ENCODE measurements at regions not wholly inside any gene's neighbourhood (a gene's known extent, or its start where the extent isn't known, plus 50 kb on each side); places are given as distances from the start of the nearest gene placed in this dataset.

DNA sequence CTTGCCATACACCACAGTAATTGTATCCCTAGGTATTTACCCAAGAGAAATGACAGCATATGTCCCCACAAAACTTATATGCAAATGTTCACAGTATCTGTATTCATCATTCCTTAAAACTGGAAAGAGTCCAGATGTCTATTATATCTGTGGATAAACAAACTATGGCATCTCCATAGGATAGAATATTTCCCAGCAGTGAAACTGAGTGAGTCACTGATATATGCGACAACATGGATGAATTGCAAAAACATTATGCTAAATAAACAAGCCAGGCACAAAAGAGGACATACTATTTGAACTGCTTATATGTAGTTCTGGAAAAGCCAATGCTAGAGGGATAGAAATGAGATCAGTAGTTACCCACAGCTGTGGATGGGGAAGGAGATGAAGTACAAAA, 359.4 kb upstream of the DSEL start:
- no peak for DNase-seq (ENCODE audit: low read depth, low spot score)

DNA sequence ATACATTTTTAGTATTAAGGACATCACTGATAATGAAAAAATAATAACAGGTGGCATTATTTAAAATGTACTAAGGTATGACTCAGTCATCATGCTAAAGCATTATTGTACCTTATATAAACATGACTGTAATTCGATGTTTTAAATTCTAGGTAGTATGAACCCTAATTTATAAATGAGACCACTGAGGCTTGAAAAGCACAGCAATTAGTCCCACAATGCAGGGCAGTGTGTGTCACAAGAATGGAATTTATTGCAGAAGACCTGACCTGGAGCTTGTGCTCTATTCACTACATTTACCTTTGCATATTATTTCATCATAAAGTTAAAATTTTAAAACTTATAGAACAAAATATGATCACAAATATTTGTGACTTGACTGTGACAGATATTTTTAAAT, 358.5 kb upstream of the DSEL start:
- DNase-seq (ENCODE audit: low read depth, low spot score), result no peak

DNA sequence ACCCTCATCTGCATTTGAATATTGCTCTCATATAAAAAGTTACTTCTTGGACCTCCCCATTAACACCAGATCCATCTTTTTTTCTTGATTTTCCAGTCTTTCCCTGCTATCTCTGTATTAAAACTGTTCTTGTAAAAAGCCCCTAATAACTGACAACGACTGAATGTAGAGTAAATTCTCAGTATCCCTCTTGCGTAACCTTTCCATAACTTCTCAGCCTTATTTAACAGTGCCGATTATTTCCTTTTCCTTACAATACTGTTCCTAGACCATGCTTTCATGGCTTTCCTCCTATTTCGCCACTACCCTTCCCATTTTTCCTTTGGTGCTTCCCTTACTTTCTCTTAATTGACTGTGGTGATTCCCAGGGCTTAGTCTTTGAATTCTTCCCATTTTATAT, 348.9 kb upstream of the DSEL start:
- DNase-seq (ENCODE audit: low read depth, low spot score), result no peak

DNA sequence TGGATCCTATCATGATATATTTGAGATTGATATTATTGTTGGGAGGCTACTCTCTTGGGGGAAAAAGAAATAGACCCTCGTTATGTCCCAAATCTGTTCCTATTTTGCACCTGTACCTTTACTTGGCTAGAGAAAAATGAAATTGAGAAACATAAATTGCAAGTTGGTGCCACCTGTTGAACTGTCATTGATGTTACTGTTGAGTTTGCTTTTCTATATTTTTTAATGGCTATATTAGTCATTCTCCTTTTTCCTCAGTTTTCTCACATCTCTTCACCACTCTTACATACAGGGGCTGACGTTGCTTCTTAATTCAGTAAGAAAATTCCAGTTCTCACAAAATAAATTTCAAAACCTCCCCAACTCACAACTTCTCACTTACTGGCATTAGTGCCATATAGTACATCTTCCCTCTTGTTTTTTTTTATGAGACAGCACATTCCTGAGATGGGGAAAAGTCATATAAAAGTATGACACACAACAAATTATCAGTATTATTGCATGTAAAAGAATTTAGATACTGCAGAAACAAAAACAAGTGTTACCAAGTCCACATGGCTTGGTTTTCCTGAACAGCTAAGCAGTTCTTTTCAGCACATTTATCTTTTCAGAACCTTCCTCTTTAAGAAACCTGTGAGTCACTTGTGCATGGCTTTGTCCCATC, 348.3 kb upstream of the DSEL start:
- no peak for DNase-seq (ENCODE audit: low read depth, low spot score)

DNA sequence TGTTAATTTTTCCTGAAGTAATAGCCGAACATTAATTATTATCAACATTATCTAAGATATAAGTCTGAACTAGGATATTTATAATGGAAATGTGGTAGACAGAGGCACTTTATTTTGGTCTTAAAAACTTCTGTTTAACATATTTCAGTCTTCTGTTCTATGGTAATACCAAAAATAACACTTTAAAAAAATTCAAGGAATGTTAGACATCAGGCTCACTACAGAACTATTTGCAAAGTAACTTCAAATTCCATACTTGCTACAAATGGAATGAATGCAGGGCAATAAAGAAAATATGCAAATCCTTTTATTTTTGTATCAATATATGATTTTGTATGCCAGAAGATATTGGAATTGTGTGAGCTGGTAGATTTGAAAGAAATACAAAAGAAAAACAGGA, 345.5 kb upstream of the DSEL start:
- DNase-seq (ENCODE audit: low read depth, low spot score), result no peak

GRCh38 chr18:67854340-67854739, 337.8 kb upstream of the DSEL start:
- DNase-seq (ENCODE audit: low read depth, low spot score), result no peak

DNA sequence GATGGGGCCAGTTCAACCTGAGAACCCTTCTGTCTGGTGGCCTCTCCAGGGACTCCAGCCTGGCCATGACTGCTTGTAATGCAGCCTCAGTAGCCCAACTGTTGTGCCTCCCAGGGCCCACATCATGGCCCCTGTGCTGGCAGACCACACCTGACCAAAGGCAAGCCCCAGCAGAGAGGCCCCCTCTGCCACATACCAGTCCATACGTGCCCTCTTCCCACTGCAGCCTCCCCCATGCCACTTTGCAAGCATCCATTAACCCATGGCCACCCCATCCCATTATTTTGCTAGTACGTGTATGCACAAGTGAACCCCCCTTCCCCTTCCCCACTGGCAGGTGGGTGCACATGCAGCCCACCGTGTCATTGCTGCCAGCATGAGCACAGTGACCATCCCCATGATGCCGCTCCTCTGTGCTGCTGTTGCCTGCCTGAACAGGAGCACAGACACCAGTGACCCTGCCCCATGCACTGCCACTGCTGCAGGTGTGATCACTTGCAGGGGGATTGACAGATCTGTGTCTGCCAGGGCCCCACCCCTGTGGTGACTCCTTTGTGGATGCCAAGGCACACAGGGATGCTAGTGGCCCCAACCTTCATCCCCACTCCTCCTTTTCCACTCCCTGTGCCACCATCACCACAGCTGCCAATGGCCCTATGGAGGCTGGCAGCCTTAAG, 330.0 kb upstream of the DSEL start:
- DNase-seq (ENCODE audit: low read depth, low spot score), result no peak

- DNase-seq (ENCODE audit: low read depth, low spot score), result no peak
Measured at GRCh38 chr18:67845035-67845434, 328.5 kb upstream of the DSEL start.

GRCh38 chr18:67840379-67840778, 323.9 kb upstream of the DSEL start:
- DNase-seq (ENCODE audit: low read depth, low spot score), result no peak

DNA sequence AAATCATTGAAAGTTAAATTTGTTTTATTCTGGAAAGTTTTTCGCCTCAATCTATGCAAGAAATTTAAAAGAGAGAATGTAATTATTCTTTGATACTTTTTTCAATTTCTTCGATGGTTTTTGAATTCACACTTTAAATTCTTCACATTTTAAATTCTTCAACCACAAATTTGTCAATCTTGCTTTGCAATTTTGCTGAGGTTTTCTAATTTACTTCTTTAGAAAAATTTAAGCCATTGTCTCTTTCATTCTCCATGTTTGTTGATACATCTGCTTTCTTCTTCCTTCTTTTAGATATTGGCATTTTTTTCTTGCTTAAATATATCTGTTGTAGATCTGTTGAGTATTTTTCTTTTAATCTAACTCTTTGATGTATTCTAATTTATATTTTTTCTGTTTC, 301.9 kb upstream of the DSEL start:
- no peak for DNase-seq (ENCODE audit: low read depth, low spot score)

DNA sequence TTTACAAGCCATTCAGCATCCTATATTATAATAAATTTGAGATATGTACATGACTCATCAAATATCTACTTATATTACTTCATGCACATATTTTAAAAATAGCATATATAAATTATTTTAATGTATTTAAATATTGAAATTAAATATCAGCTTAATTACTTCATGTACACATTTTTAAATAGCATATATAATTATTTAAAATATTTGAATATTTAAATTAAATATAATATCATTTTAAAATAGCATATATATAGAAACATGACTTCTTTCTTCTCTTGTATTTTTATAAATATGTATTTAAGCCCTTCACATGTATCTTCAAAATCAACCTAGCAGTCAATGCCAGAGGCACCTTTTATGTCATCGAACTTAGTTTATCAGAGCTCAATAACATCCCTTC, 298.8 kb upstream of the DSEL start:
- no peak for DNase-seq (ENCODE audit: low read depth, low spot score)

DNA sequence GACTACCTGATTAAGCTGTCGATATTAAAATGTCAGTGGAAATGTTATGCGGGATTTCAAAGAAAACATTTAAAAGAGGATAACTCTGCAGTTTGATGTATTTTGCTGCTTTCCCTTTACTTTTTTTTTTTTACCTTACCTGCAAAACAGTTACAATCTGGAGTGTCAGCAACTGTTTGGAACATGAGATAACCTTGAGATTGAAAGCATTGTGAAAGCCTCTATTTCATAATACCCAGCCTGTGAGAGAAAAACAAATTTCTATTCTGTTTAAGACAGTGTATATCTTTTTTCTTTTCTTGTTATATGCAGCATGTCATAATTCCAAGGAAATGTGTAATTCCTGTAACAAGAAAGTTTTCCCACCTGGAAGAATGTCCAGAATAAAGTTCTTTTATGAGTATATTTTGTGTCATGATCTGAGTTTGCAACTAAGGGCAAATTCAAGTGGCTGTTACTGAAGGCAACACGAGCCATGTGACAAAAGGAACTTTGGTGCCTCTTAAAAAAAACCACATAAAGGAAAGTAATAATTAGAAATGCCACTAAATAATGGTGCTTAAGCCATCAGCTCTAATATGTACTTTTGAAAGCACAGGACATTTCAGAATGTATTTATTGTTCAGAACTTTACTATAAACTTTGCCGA, 297.0 kb upstream of the DSEL start:
- no peak for DNase-seq (ENCODE audit: low read depth, low spot score)

GRCh38 chr18:67805261-67805660, 288.7 kb upstream of the DSEL start:
- DNase-seq (ENCODE audit: low read depth, low spot score), result peak; percentile 7

GRCh38 chr18:67794521-67794920, 278.0 kb upstream of the DSEL start:
- DNase-seq (ENCODE audit: low read depth, low spot score), result no peak

- DNase-seq (ENCODE audit: low read depth, low spot score), result no peak
Measured at GRCh38 chr18:67790527-67790926, 274.0 kb upstream of the DSEL start.

DNA sequence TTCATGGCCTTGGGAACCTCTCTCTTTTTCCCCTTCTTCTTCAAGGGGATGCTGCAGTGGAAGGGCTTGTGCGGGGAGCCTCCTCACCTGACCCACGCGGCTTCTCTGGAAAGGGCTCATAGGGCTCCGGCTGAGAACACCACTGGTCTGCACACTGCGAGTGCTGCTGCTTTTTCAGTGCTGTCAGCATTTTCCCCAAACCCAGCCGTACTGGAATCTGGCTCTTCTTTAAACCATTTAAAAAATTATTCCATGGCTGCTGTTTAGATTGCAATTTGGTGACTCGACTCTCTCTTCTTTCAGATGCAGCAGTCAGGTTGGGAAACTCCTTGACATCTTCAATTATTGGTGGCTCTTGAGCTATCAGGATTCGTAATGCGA, 272.6 kb upstream of the DSEL start:
- no peak for DNase-seq (ENCODE audit: low read depth, low spot score)

DNA sequence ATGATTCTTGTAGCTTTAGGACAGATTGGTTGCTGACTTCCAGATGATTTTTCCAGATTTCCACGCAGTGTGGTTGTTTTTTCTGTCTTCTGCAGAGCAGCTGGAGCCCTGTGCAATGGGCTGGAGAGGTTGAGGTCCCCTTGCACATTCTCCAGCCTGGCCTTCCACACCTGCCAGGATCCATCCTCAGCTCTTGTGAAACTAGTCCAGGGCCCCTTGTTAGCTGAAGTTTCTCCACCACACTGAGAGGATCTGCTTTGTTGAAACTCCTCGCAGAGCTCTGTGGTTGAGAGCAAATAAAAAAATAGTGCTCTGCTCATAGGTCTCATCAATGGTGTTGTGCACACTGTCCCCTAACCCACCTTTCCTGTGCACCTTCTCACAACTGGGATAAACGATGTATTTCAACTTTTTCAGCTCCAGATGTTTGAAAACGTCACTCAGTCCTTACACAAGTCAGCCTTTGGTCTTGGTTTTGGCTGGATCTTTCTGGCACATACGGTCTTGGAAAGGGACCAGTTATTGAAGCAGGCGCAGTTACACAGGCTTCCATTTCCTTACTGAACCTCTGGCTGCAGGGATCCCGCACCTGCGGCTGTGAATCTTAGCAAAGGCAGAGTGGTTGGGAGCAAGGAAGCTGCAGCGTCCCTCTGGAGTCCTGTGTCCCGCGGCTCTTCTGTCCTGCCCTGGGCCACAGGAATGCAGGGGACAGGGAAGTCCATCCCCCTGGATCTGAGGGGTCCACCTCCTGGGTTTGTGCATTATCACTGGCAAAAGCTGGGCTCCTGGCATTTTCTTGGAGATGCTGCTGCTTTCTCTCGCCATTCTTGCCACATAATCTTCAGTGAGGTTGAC, 272.0 kb upstream of the DSEL start:
- no peak for DNase-seq (ENCODE audit: low read depth, low spot score)

- no peak for DNase-seq (ENCODE audit: low read depth, low spot score)
Measured at GRCh38 chr18:67783196-67783946, 266.9 kb upstream of the DSEL start.

- no peak for DNase-seq (ENCODE audit: low read depth, low spot score)
Measured at GRCh38 chr18:67778016-67778415, 261.5 kb upstream of the DSEL start.

- no peak for DNase-seq (ENCODE audit: low read depth, low spot score)
Measured at GRCh38 chr18:67776929-67777328, 260.4 kb upstream of the DSEL start.

GRCh38 chr18:67771271-67771670, 254.8 kb upstream of the DSEL start:
- DNase-seq (ENCODE audit: low read depth, low spot score), result no peak

- DNase-seq (ENCODE audit: low read depth, low spot score), result no peak
Measured at GRCh38 chr18:67770520-67770919, 254.0 kb upstream of the DSEL start.
